Lower leg skin (tissue), 3 donors: ENCODE measurements at regions not wholly inside any gene's neighbourhood (a gene's known extent, or its start where the extent isn't known, plus 50 kb on each side); places are given as distances from the start of the nearest gene placed in this dataset.

Experiments used
- POLR2A ChIP-seq, 2 donors: fragments of 450-650 bp; IDR thresholded peaks; one replicate each; pipeline ENCODE4 v1.6.1; 2016 to 2017; ENCODE audit warnings: antibody characterized with exemption in 2 of 2, mild to moderate bottlenecking in 1 of 2, moderate library complexity in 1 of 2
- TF ChIP-seq, protein P1 (sequence below), 3 donors: fragments of 450-650 bp; IDR thresholded peaks; one replicate each; pipeline ENCODE4 v1.5.1; 2016; ENCODE audit warnings: antibody characterized with exemption in 3 of 3, mild to moderate bottlenecking in 3 of 3, moderate library complexity in 2 of 3

- TF ChIP-seq, protein P1, sequence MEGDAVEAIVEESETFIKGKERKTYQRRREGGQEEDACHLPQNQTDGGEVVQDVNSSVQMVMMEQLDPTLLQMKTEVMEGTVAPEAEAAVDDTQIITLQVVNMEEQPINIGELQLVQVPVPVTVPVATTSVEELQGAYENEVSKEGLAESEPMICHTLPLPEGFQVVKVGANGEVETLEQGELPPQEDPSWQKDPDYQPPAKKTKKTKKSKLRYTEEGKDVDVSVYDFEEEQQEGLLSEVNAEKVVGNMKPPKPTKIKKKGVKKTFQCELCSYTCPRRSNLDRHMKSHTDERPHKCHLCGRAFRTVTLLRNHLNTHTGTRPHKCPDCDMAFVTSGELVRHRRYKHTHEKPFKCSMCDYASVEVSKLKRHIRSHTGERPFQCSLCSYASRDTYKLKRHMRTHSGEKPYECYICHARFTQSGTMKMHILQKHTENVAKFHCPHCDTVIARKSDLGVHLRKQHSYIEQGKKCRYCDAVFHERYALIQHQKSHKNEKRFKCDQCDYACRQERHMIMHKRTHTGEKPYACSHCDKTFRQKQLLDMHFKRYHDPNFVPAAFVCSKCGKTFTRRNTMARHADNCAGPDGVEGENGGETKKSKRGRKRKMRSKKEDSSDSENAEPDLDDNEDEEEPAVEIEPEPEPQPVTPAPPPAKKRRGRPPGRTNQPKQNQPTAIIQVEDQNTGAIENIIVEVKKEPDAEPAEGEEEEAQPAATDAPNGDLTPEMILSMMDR (IDR thresholded peaks at IDR 0.05): no peak
- no peak for TF ChIP-seq POLR2A (IDR thresholded peaks at IDR 0.05)
Observed at GRCh38 chr2:47687856-47688255, 95.1 kb upstream of the MSH6 start.
